Activated naive CD8-positive, alpha-beta T cell treated with anti-CD3 and anti-CD28 coated beads, Interleukin-2, amount 50 U/mL, for 24 hours (primary cell): ENCODE measurements at regions not wholly inside any gene's neighbourhood (a gene's known extent, or its start where the extent isn't known, plus 50 kb on each side); places are given as distances from the start of the nearest gene placed in this dataset.
"Not testable (repeated sequence)": the region's sequence is repeated elsewhere in the genome, so short reads cannot be mapped to it uniquely, and the experiment has no call there.

ENCODE experiments used
- ATAC-seq: fragments of 150-1000 bp; cut with Tn5 transposase; one replicate; pipeline ENCODE4 v1.10.0; 2021
- DNase-seq: peaks from one replicate; pipeline ENCODE4 v3.0.0; 2021
- H3K27ac Mint-ChIP-seq: one replicate; pipeline ENCODE4 v1.8.0; 2021; ENCODE audit warnings: mild to moderate bottlenecking, mixed read lengths
- H3K27me3 Mint-ChIP-seq: one replicate; pipeline ENCODE4 v1.8.0; 2021; ENCODE audit warnings: mixed read lengths
- H3K36me3 Mint-ChIP-seq: one replicate; pipeline ENCODE4 v1.8.0; 2021; ENCODE audit warnings: low read depth, mixed read lengths
- H3K4me1 Mint-ChIP-seq: one replicate; pipeline ENCODE4 v1.8.0; 2021; ENCODE audit warnings: mixed read lengths
- H3K4me3 Mint-ChIP-seq: one replicate; pipeline ENCODE4 v1.8.0; 2021; ENCODE audit warnings: mild to moderate bottlenecking, moderate library complexity, mixed read lengths
- H3K9me3 Mint-ChIP-seq: one replicate; pipeline ENCODE4 v1.8.0; 2021; ENCODE audit warnings: mixed read lengths

GRCh38 chr1:111063595-111063994, 76.3 kb downstream of the DRAM2 start:
- ATAC-seq = no peak
- H3K9me3 Mint-ChIP-seq = peaks cover 21% of the 10 kb centered on the region
- H3K27ac Mint-ChIP-seq = no peak overlapping the region
- peaks cover 6% of the 10 kb centered on the region for H3K27me3 Mint-ChIP-seq
- H3K4me3 Mint-ChIP-seq = no peak overlapping the region
- no peaks in the 10 kb centered on the region for H3K4me1 Mint-ChIP-seq
- H3K36me3 Mint-ChIP-seq = peaks cover 1% of the 10 kb centered on the region
- no peak for DNase-seq

DNA sequence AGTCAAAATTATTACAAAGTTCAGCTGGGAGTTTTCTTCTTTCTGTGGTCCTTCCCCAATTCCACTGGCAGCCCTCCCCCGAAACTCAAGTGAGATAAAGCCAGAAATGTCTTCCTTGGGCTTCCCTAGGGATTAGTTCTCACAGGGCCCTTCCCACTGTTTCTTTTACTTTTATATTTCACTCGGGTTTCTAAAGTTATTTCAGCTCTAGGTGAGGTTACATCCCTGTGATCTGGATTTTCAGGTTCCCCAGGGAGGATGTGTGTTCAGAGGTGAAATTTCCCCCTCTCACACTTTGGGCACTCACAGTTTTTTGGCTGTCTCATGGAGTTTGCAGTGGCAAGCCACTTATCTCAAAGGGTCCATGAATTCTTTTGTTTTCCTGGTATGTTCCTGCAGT, 77.3 kb downstream of the DRAM2 start:
- ATAC-seq (no peak), DNase-seq (no peak)
- Mint-ChIP-seq H3K4me1 (no peaks in the 10 kb centered on the region), H3K36me3 (peaks cover 1% of the 10 kb centered on the region), H3K9me3 (peaks cover 15% of the 10 kb centered on the region), H3K27ac (no peak overlapping the region), H3K4me3 (no peak overlapping the region), H3K27me3 (peaks cover 6% of the 10 kb centered on the region)

GRCh38 chr1:111062081-111062480, 77.8 kb downstream of the DRAM2 start:
- H3K27me3 Mint-ChIP-seq = peaks cover 8% of the 10 kb centered on the region
- H3K36me3 Mint-ChIP-seq = peaks cover 1% of the 10 kb centered on the region
- peaks cover 15% of the 10 kb centered on the region for H3K9me3 Mint-ChIP-seq
- ATAC-seq = no peak
- H3K4me1 Mint-ChIP-seq = no peaks in the 10 kb centered on the region
- no peak for DNase-seq
- H3K4me3 Mint-ChIP-seq = no peak overlapping the region
- no peak overlapping the region for H3K27ac Mint-ChIP-seq

GRCh38 chr1:111054656-111055055, 85.2 kb downstream of the DRAM2 start:
- Mint-ChIP-seq H3K4me3 (no peak overlapping the region), H3K9me3 (no peaks in the 10 kb centered on the region), H3K4me1 (no peaks in the 10 kb centered on the region), H3K36me3 (no peaks in the 10 kb centered on the region), H3K27ac (no peak overlapping the region), H3K27me3 (peaks cover 28% of the 10 kb centered on the region)
- ATAC-seq (no peak), DNase-seq (no peak)

DNA sequence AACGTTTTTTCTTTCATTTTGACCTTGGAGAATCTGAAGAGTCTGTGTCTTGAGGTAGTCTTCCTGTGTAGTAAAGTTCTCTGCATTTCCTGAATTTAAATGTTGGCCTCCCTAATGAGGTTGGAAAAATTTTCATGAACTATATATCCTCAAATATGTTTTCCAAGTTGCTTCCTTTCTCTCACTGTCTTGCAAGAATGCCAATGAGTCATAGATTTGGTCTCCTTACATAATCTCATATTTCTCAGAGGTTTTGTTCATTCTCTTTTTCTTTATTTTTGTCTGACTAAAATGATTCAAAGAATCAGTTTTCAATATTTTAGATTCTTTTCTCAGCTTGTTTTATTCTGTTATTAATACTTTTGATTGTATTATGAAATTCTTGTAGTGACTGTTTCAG, 87.6 kb downstream of the DRAM2 start:
- H3K36me3 Mint-ChIP-seq = no peaks in the 10 kb centered on the region
- H3K27ac Mint-ChIP-seq = no peak overlapping the region
- no peaks in the 10 kb centered on the region for H3K4me1 Mint-ChIP-seq
- ATAC-seq (no peak), DNase-seq (no peak)
- no peak overlapping the region for H3K4me3 Mint-ChIP-seq
- peaks cover 42% of the 10 kb centered on the region for H3K27me3 Mint-ChIP-seq
- peaks cover 7% of the 10 kb centered on the region for H3K9me3 Mint-ChIP-seq

DNA sequence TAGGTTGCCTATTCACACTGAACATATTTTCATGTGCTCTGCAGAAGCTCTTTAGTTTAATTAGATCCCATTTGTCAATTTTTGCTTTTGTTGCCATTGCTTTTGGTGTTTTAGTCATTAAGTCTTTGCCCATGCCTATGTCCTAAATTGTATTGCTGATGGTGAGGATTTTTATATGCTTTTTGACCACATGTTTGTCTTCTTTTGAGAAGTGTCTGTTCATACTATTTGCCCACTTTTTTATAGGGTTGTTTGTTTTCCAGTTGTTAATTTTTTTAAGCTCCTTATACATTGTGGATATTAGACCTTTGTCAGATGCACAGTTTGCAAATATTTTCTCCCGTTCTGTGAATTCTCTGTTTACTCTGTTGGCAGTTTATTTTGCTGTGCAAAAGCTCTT, 84.5 kb upstream of the LRIF1 start:
- H3K27ac Mint-ChIP-seq, H3K4me1 Mint-ChIP-seq, DNase-seq, H3K36me3 Mint-ChIP-seq, H3K4me3 Mint-ChIP-seq, H3K9me3 Mint-ChIP-seq, ATAC-seq: not testable (repeated sequence)
- peaks cover 35% of the 10 kb centered on the region for H3K27me3 Mint-ChIP-seq

DNA sequence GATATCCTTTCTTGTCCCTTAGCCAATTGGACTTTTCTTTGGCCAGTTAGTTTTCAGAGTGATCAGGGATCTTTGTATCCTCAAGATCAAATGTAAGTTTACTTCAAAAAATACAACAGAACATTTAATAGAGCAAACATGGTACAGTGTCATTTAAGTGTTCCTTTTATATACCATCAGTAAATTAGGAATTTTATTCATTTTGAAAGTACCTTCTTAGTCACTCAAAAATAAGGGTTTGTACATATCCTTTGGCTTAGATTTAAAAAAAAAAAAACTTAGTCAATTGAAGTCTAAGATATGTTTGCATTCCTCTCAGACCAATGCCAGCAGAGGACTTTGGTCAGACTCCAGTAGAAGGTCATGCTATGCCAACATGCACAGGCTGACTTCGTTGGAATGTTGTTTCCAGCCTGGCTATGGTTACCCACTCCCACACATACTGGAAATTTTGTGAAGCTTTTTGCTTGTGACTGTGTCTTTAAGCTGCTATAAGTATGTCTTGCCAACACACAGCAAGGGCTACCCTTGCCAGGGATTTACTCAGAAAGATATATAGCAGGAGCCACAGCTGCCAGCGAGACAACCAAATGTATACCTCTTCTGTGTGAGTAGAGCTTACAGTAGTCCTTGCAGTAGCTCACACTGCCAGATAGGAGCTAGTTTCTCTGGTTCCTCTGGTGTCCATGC, 81.5 kb upstream of the LRIF1 start:
- DNase-seq = no peak
- H3K4me3 Mint-ChIP-seq = no peak overlapping the region
- no peaks in the 10 kb centered on the region for H3K36me3 Mint-ChIP-seq
- ATAC-seq = no peak
- peaks cover 8% of the 10 kb centered on the region for H3K4me1 Mint-ChIP-seq
- H3K27me3 Mint-ChIP-seq = peaks cover 32% of the 10 kb centered on the region
- H3K9me3 Mint-ChIP-seq = peaks cover 7% of the 10 kb centered on the region
- H3K27ac Mint-ChIP-seq = no peak overlapping the region

- peaks cover 2% of the 10 kb centered on the region for H3K36me3 Mint-ChIP-seq
- H3K27me3 Mint-ChIP-seq = peaks cover 19% of the 10 kb centered on the region
- ATAC-seq = no peak
- H3K9me3 Mint-ChIP-seq = peaks cover 6% of the 10 kb centered on the region
- no peak overlapping the region for H3K4me3 Mint-ChIP-seq
- H3K27ac Mint-ChIP-seq = no peak overlapping the region
- DNase-seq = peak; percentile 29
- H3K4me1 Mint-ChIP-seq = no peaks in the 10 kb centered on the region
Observed at GRCh38 chr1:111032295-111032897, 68.7 kb upstream of the LRIF1 start.

DNA sequence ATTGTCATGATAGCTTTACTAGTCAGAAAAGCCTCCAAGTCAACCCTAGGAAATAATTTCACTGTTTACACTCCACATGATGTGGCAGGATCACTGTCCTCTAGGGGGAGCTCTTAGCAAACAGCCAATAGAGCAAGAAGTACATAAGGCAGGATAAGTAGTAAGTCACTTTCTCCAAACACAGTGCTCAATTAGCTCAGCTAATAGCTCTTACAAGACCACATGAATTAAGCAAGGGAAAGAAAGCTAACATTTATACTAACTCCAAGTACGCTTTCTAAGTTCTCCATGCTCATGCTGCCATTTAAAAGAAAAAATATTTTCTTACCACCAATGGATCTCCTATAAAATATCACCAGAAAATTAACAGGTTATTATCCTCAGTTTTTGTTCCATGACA, 66.9 kb upstream of the LRIF1 start:
- H3K27ac Mint-ChIP-seq = no peak overlapping the region
- H3K27me3 Mint-ChIP-seq = peaks cover 9% of the 10 kb centered on the region
- H3K36me3 Mint-ChIP-seq = no peaks in the 10 kb centered on the region
- no peaks in the 10 kb centered on the region for H3K4me1 Mint-ChIP-seq
- ATAC-seq (peak; percentile 65), DNase-seq (peak; percentile 46)
- H3K9me3 Mint-ChIP-seq = no peaks in the 10 kb centered on the region
- H3K4me3 Mint-ChIP-seq = no peak overlapping the region

DNA sequence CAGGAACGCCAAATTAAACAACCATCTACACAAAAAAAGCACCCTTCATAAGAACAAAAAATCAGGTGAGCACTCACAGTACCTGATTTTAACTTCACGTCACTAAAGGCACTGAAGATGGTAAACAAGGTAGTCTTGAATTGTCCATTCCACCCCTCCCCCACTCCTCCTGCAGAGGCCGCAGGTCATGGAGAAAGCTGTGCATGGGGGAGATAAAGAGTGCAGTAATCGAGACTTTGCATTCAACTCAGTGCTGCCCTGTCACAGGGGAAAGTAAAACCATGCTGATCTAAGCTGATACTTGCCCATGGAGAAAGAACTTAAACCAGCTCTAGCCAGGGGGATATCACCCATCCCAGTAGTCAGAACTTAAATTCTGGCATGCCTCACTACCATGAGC, 61.4 kb upstream of the LRIF1 start:
- Mint-ChIP-seq H3K36me3 (no peaks in the 10 kb centered on the region), H3K4me1 (no peaks in the 10 kb centered on the region), H3K27ac (no peak overlapping the region), H3K4me3 (no peak overlapping the region), H3K9me3 (no peaks in the 10 kb centered on the region), H3K27me3 (peaks cover 10% of the 10 kb centered on the region)
- no peak for DNase-seq
- ATAC-seq = no peak

DNA sequence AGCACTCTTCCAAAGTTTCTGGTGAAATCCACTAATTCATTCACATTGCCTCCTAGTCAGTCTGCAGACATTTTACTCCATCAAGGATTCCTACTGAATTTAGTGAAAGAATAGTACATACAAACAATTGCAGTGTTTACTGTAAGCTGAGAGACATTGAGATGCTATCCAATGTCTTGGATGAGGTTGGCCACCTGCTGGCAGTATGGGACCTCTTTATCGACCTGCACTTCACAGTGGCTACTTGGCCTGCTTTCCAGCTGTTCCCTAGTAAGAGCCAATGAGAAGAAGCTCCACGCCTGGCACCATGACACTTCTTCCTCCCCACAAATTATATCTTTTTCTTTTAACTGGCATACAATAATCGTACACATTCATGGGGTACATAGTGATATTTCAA, 51.5 kb upstream of the LRIF1 start:
- Mint-ChIP-seq H3K4me1 (no peaks in the 10 kb centered on the region), H3K36me3 (peaks cover 3% of the 10 kb centered on the region), H3K27me3 (peaks cover 40% of the 10 kb centered on the region), H3K9me3 (peaks cover 29% of the 10 kb centered on the region), H3K27ac (no peak overlapping the region), H3K4me3 (no peak overlapping the region)
- ATAC-seq (no peak), DNase-seq (no peak)
